ENCODE measurements at regions not wholly inside any gene's neighbourhood (a gene's known extent, or its start where the extent isn't known, plus 50 kb on each side); places are given as distances from the start of the nearest gene placed in this dataset.

- no peak overlapping the region for H3K4me3 ChIP-seq (ENCODE audit: low read depth, low read length)
- no peak for DNase-seq (ENCODE audit: low read depth)
- no peak for TF ChIP-seq CTCF (IDR thresholded peaks at IDR 0.05; ENCODE audit: insufficient read depth, low read depth, low read length)
These were observed 340.5 kb upstream of the OBI1 start for GRCh38 chr13:78999494-78999893.

GRCh38 chr13:78998630-78999315, 339.8 kb upstream of the OBI1 start:
- H3K4me3 ChIP-seq (ENCODE audit: low read depth, low read length) = no peak overlapping the region
- no peak for TF ChIP-seq CTCF (IDR thresholded peaks at IDR 0.05; ENCODE audit: insufficient read depth, low read depth, low read length)
- DNase-seq (ENCODE audit: low read depth) = no peak

GRCh38 chr13:78997902-78998629, 339.1 kb upstream of the OBI1 start:
- H3K4me3 ChIP-seq (ENCODE audit: low read depth, low read length) = no peak overlapping the region
- DNase-seq (ENCODE audit: low read depth) = no peak
- TF ChIP-seq CTCF (IDR thresholded peaks at IDR 0.05; ENCODE audit: insufficient read depth, low read depth, low read length) = no peak

- TF ChIP-seq CTCF (IDR thresholded peaks at IDR 0.05; ENCODE audit: insufficient read depth, low read depth, low read length) = no peak
These were observed 334.8 kb upstream of the OBI1 start for GRCh38 chr13:78993792-78994191.

GRCh38 chr13:78981913-78982312, 323.0 kb upstream of the OBI1 start:
- TF ChIP-seq CTCF (IDR thresholded peaks at IDR 0.05; ENCODE audit: insufficient read depth, low read depth, low read length) = no peak
- no peak overlapping the region for H3K4me3 ChIP-seq (ENCODE audit: low read depth, low read length)
- DNase-seq (ENCODE audit: low read depth) = no peak

More at GRCh38 chr13:78993792-78994191, 334.8 kb upstream of the OBI1 start:
- no peak for DNase-seq (ENCODE audit: low read depth)
- no peak overlapping the region for H3K4me3 ChIP-seq (ENCODE audit: low read depth, low read length)

GRCh38 chr13:78979349-78979748, 320.4 kb upstream of the OBI1 start:
- DNase-seq (ENCODE audit: low read depth) = no peak
- no peak for TF ChIP-seq CTCF (IDR thresholded peaks at IDR 0.05; ENCODE audit: insufficient read depth, low read depth, low read length)

More at GRCh38 chr13:78979349-78979748, 320.4 kb upstream of the OBI1 start:
- no peak overlapping the region for H3K4me3 ChIP-seq (ENCODE audit: low read depth, low read length)

All from fibroblast of villous mesenchyme (primary cell).